Adrenal gland (tissue), 9 donors: ENCODE measurements at regions not wholly inside any gene's neighbourhood (a gene's known extent, or its start where the extent isn't known, plus 50 kb on each side); places are given as distances from the start of the nearest gene placed in this dataset.

Experiments used
- DNase-seq, 7 donors: peaks; one replicate each; pipeline ENCODE4 v3.0.0-alpha.2; 2019 to 2020
- H3K27ac ChIP-seq, 5 donors: fragments of 200-600 bp; sonication (generic) in 4 of 5; 1 replicate in 3 of 5; 2 replicates in 2 of 5; pipeline versions ENCODE4 v1.5.1 to v1.8.0; 2016 to 2020; ENCODE audit warnings: mild to moderate bottlenecking in 1 of 5
- H3K27me3 ChIP-seq: fragments of 200-600 bp; 2 replicates; pipeline ENCODE4 v1.8.0; 2021
- H3K36me3 ChIP-seq, 2 donors: fragments of 200-600 bp; replicated peaks in 1 of 2; 1 replicate in 1 of 2; 2 replicates in 1 of 2; pipeline versions ENCODE4 v1.5.1 to v1.8.0; 2018 to 2022
- H3K4me1 ChIP-seq, 2 donors: fragments of 200-600 bp; replicated peaks in 1 of 2; 1 replicate in 1 of 2; 2 replicates in 1 of 2; pipeline versions ENCODE4 v1.5.1 to v1.8.0; 2018 to 2021
- H3K4me3 ChIP-seq, 4 donors: fragments of 200-600 bp; sonication (generic) in 3 of 4; one replicate each; pipeline ENCODE4 v1.5.1; 2016 to 2018
- H3K9me3 ChIP-seq, 3 donors: fragments of 200-600 bp; sonication (generic) in 1 of 3; replicated peaks in 1 of 3; 1 replicate in 2 of 3; 2 replicates in 1 of 3; pipeline versions ENCODE4 v1.5.1 to v1.8.0; 2016 to 2021
- POLR2A ChIP-seq, 2 donors: fragments of 450-650 bp; IDR thresholded peaks; one replicate each; pipeline ENCODE4 v1.6.1; 2017; ENCODE audit warnings: antibody characterized with exemption in 2 of 2, mild to moderate bottlenecking in 2 of 2, moderate library complexity in 1 of 2
- WGBS, 4 donors: extraction: QIAGEN DNeasy Blood & Tissue Kit in 2 of 4; methylation state at CpG; one replicate each; pipeline versions ENCODE4 v1.1.5 to v1.1.7; 2013 to 2017; 5-methylcytosine and 5-hydroxymethylcytosine counted together
- intact Hi-C, 2 donors: fragments of 100-400 bp; cut with DNase I; formaldehyde crosslinking; loops; one replicate each; pipeline versions ENCODE4 v1.14.1 to v1.15.0; 2022 to 2023
- TF ChIP-seq, protein P1 (sequence below), 6 experiments: fragments of 450-650 bp in 4 of 6; fragments of 200-600 bp in 2 of 6; sonication (generic) in 1 of 6; IDR thresholded peaks; 1 replicate in 5 of 6; 2 replicates in 1 of 6; pipeline versions ENCODE4 v1.5.1 to v1.8.0; 2016 to 2021; ENCODE audit warnings: antibody characterized with exemption in 6 of 6, mild to moderate bottlenecking in 2 of 6, moderate library complexity in 1 of 6
- donor health status: healthy with polysubstance abuse.
- donor health status: Bipolar disorder and iron deficiency.
- donor health status: DM: yes; HTN: yes; CAD: no.
- donor health status: DM: no; HTN: no; CAD: no.
- donor health status: DM: no; HTN: no; CAD: no.

DNA sequence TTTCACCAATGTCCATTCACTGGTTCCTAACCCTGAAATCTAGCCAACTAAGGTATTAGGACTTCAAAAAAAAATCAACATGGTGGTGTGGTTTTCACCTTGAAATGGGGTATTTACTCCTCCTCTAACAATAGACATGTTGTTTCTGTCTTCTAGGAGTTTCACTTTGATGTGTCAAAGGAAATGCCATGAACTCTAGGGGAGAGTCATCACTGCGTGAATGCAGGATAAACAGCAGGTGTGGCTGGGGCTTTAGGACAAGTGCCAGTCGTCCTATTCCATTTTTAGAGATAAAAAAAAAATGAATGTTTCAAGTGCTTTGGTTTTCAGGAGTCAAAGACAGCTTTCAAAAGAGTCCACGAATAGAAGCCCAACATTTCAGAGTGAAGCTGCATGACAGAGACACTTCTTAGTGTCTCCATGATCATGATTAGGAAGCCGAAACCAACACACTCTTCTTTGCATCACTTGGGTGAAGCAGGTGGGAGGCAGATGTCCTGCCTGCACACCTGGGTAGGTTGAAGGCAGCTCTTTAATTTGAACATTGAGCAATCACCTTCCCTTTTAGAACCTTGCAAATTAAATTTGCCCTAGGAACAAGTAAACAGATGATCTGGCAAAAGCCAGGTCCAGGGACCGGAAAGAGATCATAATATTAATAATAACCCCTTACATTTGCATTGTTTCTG, 328.5 kb upstream of the PRDM1 start:
- H3K27ac ChIP-seq: no peak overlapping the region
- no peak overlapping the region for H3K4me3 ChIP-seq
- DNase-seq: no peak
- H3K9me3 ChIP-seq: no peaks in the 10 kb centered on the region
- WGBS, 4 donors: 60 to 72% (median 68%) methylated on average over 5 of the region's 5 CpGs
- TF ChIP-seq, protein P1, sequence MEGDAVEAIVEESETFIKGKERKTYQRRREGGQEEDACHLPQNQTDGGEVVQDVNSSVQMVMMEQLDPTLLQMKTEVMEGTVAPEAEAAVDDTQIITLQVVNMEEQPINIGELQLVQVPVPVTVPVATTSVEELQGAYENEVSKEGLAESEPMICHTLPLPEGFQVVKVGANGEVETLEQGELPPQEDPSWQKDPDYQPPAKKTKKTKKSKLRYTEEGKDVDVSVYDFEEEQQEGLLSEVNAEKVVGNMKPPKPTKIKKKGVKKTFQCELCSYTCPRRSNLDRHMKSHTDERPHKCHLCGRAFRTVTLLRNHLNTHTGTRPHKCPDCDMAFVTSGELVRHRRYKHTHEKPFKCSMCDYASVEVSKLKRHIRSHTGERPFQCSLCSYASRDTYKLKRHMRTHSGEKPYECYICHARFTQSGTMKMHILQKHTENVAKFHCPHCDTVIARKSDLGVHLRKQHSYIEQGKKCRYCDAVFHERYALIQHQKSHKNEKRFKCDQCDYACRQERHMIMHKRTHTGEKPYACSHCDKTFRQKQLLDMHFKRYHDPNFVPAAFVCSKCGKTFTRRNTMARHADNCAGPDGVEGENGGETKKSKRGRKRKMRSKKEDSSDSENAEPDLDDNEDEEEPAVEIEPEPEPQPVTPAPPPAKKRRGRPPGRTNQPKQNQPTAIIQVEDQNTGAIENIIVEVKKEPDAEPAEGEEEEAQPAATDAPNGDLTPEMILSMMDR (IDR thresholded peaks at IDR 0.05): no peak
- TF ChIP-seq POLR2A (IDR thresholded peaks at IDR 0.05): no peak
- H3K27me3 ChIP-seq: no peaks in the 10 kb centered on the region
- intact Hi-C loops: no loop called here
- H3K36me3 ChIP-seq: no peaks in the 10 kb centered on the region
- H3K4me1 ChIP-seq: no peaks in the 10 kb centered on the region

DNA sequence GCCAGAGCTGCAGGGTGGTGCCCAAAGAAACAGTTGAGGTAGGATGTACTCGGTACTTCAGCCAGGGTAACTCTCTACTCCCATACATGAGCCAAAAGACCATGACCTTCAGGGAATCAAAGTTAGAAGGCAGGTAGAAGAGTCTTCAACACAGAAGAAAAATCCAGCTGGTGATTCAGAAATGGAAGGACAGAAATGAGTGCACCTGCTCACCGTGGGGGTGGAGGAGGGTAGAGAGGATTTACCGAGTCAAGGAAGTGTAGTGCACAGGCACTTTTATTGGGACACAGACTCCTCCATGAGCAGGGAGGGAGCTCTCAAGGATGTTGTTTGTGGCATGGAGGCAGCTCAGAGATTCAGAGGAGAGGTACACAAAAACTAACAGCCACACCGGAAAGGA, 330.3 kb upstream of the PRDM1 start:
- intact Hi-C loops: no loop called here
- Histone ChIP-seq H3K27me3 (no peaks in the 10 kb centered on the region), H3K4me3 (no peak overlapping the region), H3K27ac (no peak overlapping the region), H3K9me3 (no peaks in the 10 kb centered on the region), H3K4me1 (no peaks in the 10 kb centered on the region), H3K36me3 (no peaks in the 10 kb centered on the region)
- TF ChIP-seq, protein P1 (IDR thresholded peaks at IDR 0.05): no peak
- no peak for TF ChIP-seq POLR2A (IDR thresholded peaks at IDR 0.05)
- no peak for DNase-seq
- WGBS, 4 donors: 87 to 92% (median 88%) methylated on average over 3 to 4 of the region's 4 CpGs

DNA sequence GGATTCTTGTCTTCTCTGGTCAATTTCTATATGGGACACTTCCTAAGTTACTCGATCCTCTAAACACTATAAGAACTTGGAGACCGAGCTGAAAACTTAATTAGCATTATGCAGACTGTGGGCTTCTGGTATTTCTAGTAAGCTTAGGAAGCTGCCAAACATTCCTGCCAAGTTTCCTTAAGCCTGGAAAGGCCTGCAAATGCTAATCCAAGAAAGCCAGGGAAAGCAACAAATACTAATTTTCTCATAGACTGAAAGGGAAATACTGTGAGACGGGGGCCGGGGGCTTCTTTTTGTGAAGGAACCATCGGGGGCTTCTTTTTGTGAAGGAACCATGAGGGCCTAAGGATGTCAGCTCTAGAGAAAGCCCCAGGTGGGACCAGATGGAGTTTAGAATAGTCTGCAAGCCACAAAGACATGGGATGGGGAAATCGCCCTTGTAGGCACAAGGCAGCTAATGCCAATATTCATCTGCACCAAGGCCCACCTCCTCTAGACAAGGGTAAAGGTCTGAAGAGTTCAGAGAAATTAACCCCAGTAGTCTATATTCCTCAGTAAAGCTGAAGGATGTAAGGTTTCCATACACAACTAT, 332.4 kb upstream of the PRDM1 start:
- H3K9me3 ChIP-seq: no peaks in the 10 kb centered on the region
- no peak overlapping the region for H3K4me3 ChIP-seq
- no peaks in the 10 kb centered on the region for H3K27me3 ChIP-seq
- H3K27ac ChIP-seq: no peak overlapping the region
- 51 to 54% (median 53%) methylated on average over 6 of the region's 6 CpGs for WGBS, 4 donors
- no peaks in the 10 kb centered on the region for H3K36me3 ChIP-seq
- DNase-seq: no peak
- intact Hi-C loops: no loop called here
- TF ChIP-seq, protein P1 (IDR thresholded peaks at IDR 0.05): no peak
- H3K4me1 ChIP-seq: no peaks in the 10 kb centered on the region

DNA sequence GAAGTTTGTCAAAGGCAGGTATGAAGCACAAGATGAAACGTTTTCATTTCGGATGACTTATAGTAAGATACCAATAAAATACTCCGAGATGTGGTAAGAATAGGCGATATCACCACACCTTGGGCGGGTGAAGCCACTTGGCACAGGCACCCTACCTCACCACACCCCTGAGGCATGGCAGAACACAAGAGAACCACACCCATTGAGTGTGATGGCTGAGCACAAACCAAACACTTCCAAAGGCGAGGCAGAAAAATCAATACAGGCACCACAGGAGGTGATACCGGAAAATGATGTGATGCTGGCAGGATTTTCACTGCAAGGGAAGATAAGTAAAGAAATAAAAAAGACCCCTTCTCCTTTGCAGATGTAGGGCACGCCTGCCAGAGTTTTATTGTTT, 332.9 kb upstream of the PRDM1 start:
- DNase-seq: no peak
- WGBS, 4 donors: 84 to 88% (median 87%) methylated on average over 8 of the region's 8 CpGs

More for the DNA sequence above, 332.9 kb upstream of the PRDM1 start:
- Histone ChIP-seq H3K9me3 (no peaks in the 10 kb centered on the region), H3K36me3 (no peaks in the 10 kb centered on the region), H3K4me3 (no peak overlapping the region), H3K27ac (no peak overlapping the region), H3K27me3 (no peaks in the 10 kb centered on the region), H3K4me1 (no peaks in the 10 kb centered on the region)
- intact Hi-C loops: no loop called here
- TF ChIP-seq, protein P1 (IDR thresholded peaks at IDR 0.05): no peak
- no peak for TF ChIP-seq POLR2A (IDR thresholded peaks at IDR 0.05)
